T follicular helper cell (primary cell): ENCODE measurements at regions not wholly inside any gene's neighbourhood (a gene's known extent, or its start where the extent isn't known, plus 50 kb on each side); places are given as distances from the start of the nearest gene placed in this dataset.

Experiments used
- DNase-seq: peaks from one replicate; pipeline ENCODE4 v3.0.0-alpha.2; 2020; ENCODE audit warnings: low read depth

- no peak for DNase-seq
These were observed 136.7 kb upstream of the C1QTNF7 start for GRCh38 chr4:15291122-15291521.

- DNase-seq: no peak
These were observed 134.1 kb upstream of the C1QTNF7 start for GRCh38 chr4:15293711-15294110.

GRCh38 chr4:15294202-15294601, 133.6 kb upstream of the C1QTNF7 start:
- no peak for DNase-seq

GRCh38 chr4:15294832-15295231, 133.0 kb upstream of the C1QTNF7 start:
- no peak for DNase-seq

- DNase-seq: no peak
These were observed 132.2 kb upstream of the C1QTNF7 start for GRCh38 chr4:15295421-15296162.

GRCh38 chr4:15297344-15297743, 130.5 kb upstream of the C1QTNF7 start:
- no peak for DNase-seq

GRCh38 chr4:15299627-15300026, 128.2 kb upstream of the C1QTNF7 start:
- no peak for DNase-seq

- no peak for DNase-seq
These were observed 124.7 kb upstream of the C1QTNF7 start for GRCh38 chr4:15303052-15303641.

GRCh38 chr4:15314974-15315373, 112.9 kb upstream of the C1QTNF7 start:
- no peak for DNase-seq

- DNase-seq: no peak
These were observed 110.6 kb upstream of the C1QTNF7 start for GRCh38 chr4:15317246-15317645.

GRCh38 chr4:15318621-15319348, 109.0 kb upstream of the C1QTNF7 start:
- no peak for DNase-seq

- no peak for DNase-seq
These were observed 107.6 kb upstream of the C1QTNF7 start for GRCh38 chr4:15320121-15320678.

- DNase-seq: no peak
These were observed 105.8 kb upstream of the C1QTNF7 start for GRCh38 chr4:15322006-15322405.

- DNase-seq: no peak
These were observed 101.8 kb upstream of the C1QTNF7 start for GRCh38 chr4:15325987-15326386.

- no peak for DNase-seq
These were observed 100.2 kb upstream of the C1QTNF7 start for GRCh38 chr4:15327311-15328298.

GRCh38 chr4:15331930-15332329, 95.9 kb upstream of the C1QTNF7 start:
- DNase-seq: no peak

- DNase-seq: no peak
These were observed 95.5 kb upstream of the C1QTNF7 start for GRCh38 chr4:15332377-15332776.

GRCh38 chr4:15333692-15334633, 93.9 kb upstream of the C1QTNF7 start:
- DNase-seq: no peak

- DNase-seq: no peak
These were observed 91.2 kb upstream of the C1QTNF7 start for GRCh38 chr4:15336410-15337167.
